CD4-positive, alpha-beta T cell treated with Interleukin-4 for 1 hour (primary cell): ENCODE measurements at regions not wholly inside any gene's neighbourhood (a gene's known extent, or its start where the extent isn't known, plus 50 kb on each side); places are given as distances from the start of the nearest gene placed in this dataset.
"Not testable (repeated sequence)": the region's sequence is repeated elsewhere in the genome, so short reads cannot be mapped to it uniquely, and the experiment has no call there.

Experiments
- DNase-seq, 2 donors: peaks; one replicate each; pipeline ENCODE4 v3.0.0-alpha.2; 2020 to 2022

GRCh38 chr22:34763496-34763895 lies 302.5 kb upstream of the ISX start:
- no peak for DNase-seq

- no peak for DNase-seq
These were observed 300.8 kb upstream of the ISX start for GRCh38 chr22:34765115-34765514.

- no peak for DNase-seq
These were observed 296.6 kb upstream of the ISX start for GRCh38 chr22:34769361-34769760.

- DNase-seq, result no peak
These were observed 289.1 kb upstream of the ISX start for GRCh38 chr22:34776817-34777216.

- DNase-seq, result no peak
These were observed 284.3 kb upstream of the ISX start for GRCh38 chr22:34781681-34782080.

- DNase-seq, result no peak
These were observed 282.5 kb upstream of the ISX start for GRCh38 chr22:34783436-34783835.

GRCh38 chr22:34784056-34784455 lies 281.9 kb upstream of the ISX start:
- no peak for DNase-seq

GRCh38 chr22:34797826-34798225 lies 268.1 kb upstream of the ISX start:
- no peak for DNase-seq

GRCh38 chr22:34798605-34799004 lies 267.4 kb upstream of the ISX start:
- no peak for DNase-seq

GRCh38 chr22:34800260-34800980 lies 265.5 kb upstream of the ISX start:
- no peak for DNase-seq

GRCh38 chr22:34801221-34801620 lies 264.7 kb upstream of the ISX start:
- no peak for DNase-seq

GRCh38 chr22:34804091-34804490 lies 261.9 kb upstream of the ISX start:
- no peak for DNase-seq

GRCh38 chr22:34804604-34805003 lies 261.4 kb upstream of the ISX start:
- DNase-seq, result no peak

- no peak for DNase-seq
These were observed 260.2 kb upstream of the ISX start for GRCh38 chr22:34805771-34806170.

- DNase-seq, result no peak
These were observed 257.3 kb upstream of the ISX start for GRCh38 chr22:34808618-34809017.

GRCh38 chr22:34812631-34813030 lies 253.3 kb upstream of the ISX start:
- no peak for DNase-seq

GRCh38 chr22:34814260-34815025 lies 251.5 kb upstream of the ISX start:
- no peak for DNase-seq

GRCh38 chr22:34829485-34829884 lies 236.5 kb upstream of the ISX start:
- no peak for DNase-seq

- no peak for DNase-seq
These were observed 231.9 kb upstream of the ISX start for GRCh38 chr22:34834059-34834458.

GRCh38 chr22:34834541-34834940 lies 231.4 kb upstream of the ISX start:
- DNase-seq, result not testable (repeated sequence)

- DNase-seq, result no peak
These were observed 224.6 kb upstream of the ISX start for GRCh38 chr22:34841331-34841771.

GRCh38 chr22:34841911-34842310 lies 224.0 kb upstream of the ISX start:
- DNase-seq, result no peak

- DNase-seq, result no peak
These were observed 223.3 kb upstream of the ISX start for GRCh38 chr22:34842630-34843029.

- not testable (repeated sequence) for DNase-seq
These were observed 222.2 kb upstream of the ISX start for GRCh38 chr22:34843743-34844142.
